Nephron progenitor cell (in vitro differentiated cells): ENCODE measurements at regions not wholly inside any gene's neighbourhood (a gene's known extent, or its start where the extent isn't known, plus 50 kb on each side); places are given as distances from the start of the nearest gene placed in this dataset.

Source experiments
- DNase-seq: peaks from one replicate; pipeline ENCODE4 v3.0.0; 2021
- H3K27ac Mint-ChIP-seq: 2 replicates; pipeline ENCODE4 v1.8.0; 2021; ENCODE audit warnings: mild to moderate bottlenecking, moderate library complexity, mixed read lengths
- H3K27me3 Mint-ChIP-seq: 2 replicates; pipeline ENCODE4 v1.8.0; 2021; ENCODE audit warnings: mild to moderate bottlenecking, low read depth, mixed read lengths; ENCODE audit not compliant: poor library complexity
- H3K36me3 Mint-ChIP-seq: 2 replicates; pipeline ENCODE4 v1.8.0; 2021; ENCODE audit warnings: low read depth, mixed read lengths
- H3K4me1 Mint-ChIP-seq: 2 replicates; pipeline ENCODE4 v1.8.0; 2021; ENCODE audit warnings: mixed read lengths
- H3K4me3 Mint-ChIP-seq: 2 replicates; pipeline ENCODE4 v1.8.0; 2021; ENCODE audit warnings: mild to moderate bottlenecking, moderate library complexity, mixed read lengths
- H3K9me3 Mint-ChIP-seq: 2 replicates; pipeline ENCODE4 v1.8.0; 2021; ENCODE audit warnings: mild to moderate bottlenecking, moderate library complexity, mixed read lengths
- TF ChIP-seq, protein P1 (sequence below): fragments of 200-600 bp; sonication (generic); IDR thresholded peaks from 2 replicates; pipeline ENCODE4 v1.5.0; 2021; ENCODE audit warnings: antibody characterized with exemption

DNA sequence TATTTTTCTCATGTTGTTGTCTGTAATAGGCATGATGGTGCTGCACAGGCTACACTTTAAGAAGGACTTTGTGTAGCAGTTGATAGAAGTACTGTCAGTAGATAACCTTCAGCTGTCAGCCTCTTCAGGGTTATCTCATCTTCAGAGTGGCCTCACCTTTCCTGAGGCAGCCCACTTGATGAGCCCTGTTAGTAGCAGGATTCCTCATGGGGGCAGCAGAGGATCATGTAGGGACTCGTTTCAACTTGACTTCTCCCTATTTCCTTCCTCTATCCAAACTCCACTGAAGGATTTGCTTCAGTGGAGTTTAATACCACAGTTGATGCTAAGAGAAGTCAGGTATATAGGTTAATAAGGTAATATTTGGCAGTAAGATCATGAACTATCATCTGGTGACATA, 530.3 kb upstream of the FSIP2 start:
- peak; percentile 64 for DNase-seq
- Mint-ChIP-seq H3K27ac (no peak overlapping the region), H3K27me3 (peaks cover 4% of the 10 kb centered on the region), H3K4me3 (no peak overlapping the region), H3K4me1 (no peaks in the 10 kb centered on the region), H3K36me3 (no peaks in the 10 kb centered on the region), H3K9me3 (no peaks in the 10 kb centered on the region)
- TF ChIP-seq, protein P1, sequence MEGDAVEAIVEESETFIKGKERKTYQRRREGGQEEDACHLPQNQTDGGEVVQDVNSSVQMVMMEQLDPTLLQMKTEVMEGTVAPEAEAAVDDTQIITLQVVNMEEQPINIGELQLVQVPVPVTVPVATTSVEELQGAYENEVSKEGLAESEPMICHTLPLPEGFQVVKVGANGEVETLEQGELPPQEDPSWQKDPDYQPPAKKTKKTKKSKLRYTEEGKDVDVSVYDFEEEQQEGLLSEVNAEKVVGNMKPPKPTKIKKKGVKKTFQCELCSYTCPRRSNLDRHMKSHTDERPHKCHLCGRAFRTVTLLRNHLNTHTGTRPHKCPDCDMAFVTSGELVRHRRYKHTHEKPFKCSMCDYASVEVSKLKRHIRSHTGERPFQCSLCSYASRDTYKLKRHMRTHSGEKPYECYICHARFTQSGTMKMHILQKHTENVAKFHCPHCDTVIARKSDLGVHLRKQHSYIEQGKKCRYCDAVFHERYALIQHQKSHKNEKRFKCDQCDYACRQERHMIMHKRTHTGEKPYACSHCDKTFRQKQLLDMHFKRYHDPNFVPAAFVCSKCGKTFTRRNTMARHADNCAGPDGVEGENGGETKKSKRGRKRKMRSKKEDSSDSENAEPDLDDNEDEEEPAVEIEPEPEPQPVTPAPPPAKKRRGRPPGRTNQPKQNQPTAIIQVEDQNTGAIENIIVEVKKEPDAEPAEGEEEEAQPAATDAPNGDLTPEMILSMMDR, result peak; percentile 77

DNA sequence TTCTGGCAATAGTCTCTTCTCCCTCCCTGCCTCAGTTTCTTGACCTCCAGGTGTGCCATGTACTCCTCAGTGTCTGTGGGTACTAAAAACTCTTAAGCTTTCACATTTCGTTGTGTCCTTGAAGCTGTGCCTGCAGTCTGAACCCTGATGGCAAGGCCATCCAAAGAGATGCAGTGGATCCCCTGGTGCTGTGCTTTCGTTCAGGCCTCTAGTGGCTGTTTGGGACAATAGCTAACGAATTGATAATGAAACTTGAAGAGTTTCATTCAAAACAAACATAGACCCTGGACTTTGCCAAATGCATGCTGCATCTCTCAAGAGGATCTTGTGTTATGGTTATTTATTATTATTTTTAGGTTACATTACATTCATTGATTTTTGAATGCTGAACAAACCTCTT, 523.1 kb upstream of the FSIP2 start:
- H3K9me3 Mint-ChIP-seq, result no peaks in the 10 kb centered on the region
- no peak for DNase-seq
- H3K27me3 Mint-ChIP-seq, result no peaks in the 10 kb centered on the region
- no peak overlapping the region for H3K27ac Mint-ChIP-seq
- TF ChIP-seq, protein P1, result no peak
- no peaks in the 10 kb centered on the region for H3K36me3 Mint-ChIP-seq
- H3K4me3 Mint-ChIP-seq, result no peak overlapping the region
- no peaks in the 10 kb centered on the region for H3K4me1 Mint-ChIP-seq

DNA sequence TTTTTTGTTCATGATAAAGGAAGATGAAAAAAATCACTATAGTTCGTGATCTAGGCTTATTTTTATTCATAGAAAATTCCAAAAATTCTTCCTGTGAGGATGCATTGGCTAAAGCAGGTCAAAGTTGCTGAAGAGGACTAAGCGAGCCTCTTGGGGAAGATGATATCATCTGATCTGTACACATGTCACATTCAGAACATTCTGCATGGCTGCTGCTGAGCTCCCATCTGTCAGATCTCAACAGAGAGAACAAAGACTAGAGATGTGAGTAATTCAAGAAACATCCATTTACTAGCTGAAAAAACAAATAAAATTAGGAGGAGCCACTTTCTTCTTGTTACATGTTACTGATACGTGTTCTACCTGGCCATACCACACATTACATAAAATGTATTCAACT, 518.6 kb upstream of the FSIP2 start:
- H3K27me3 Mint-ChIP-seq, result no peaks in the 10 kb centered on the region
- DNase-seq, result no peak
- H3K4me1 Mint-ChIP-seq, result no peaks in the 10 kb centered on the region
- no peak overlapping the region for H3K4me3 Mint-ChIP-seq
- H3K9me3 Mint-ChIP-seq, result no peaks in the 10 kb centered on the region
- no peaks in the 10 kb centered on the region for H3K36me3 Mint-ChIP-seq
- TF ChIP-seq, protein P1, result no peak
- no peak overlapping the region for H3K27ac Mint-ChIP-seq

DNA sequence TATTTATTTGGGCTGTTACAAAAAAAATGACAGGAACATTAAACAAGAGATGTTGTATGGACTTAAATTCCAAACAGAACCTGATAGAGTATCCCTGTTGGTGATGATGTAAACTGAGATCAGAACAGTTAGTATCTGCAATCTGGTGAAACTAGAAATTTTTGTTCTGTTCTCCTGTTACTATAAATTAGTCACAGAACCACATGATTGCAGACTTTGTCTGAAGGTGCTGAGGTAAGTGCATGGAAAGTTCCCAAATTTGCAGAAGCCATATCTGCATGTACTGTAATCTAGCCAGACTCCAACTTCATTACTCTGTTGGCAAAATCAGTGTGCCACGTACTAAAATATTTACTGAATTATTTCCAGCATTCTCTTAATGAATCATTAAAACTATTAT, 516.3 kb upstream of the FSIP2 start:
- DNase-seq, result no peak
- no peak overlapping the region for H3K4me3 Mint-ChIP-seq
- H3K27ac Mint-ChIP-seq, result no peak overlapping the region
- no peaks in the 10 kb centered on the region for H3K4me1 Mint-ChIP-seq
- no peaks in the 10 kb centered on the region for H3K36me3 Mint-ChIP-seq
- no peaks in the 10 kb centered on the region for H3K27me3 Mint-ChIP-seq
- H3K9me3 Mint-ChIP-seq, result no peaks in the 10 kb centered on the region
- TF ChIP-seq, protein P1, result no peak

DNA sequence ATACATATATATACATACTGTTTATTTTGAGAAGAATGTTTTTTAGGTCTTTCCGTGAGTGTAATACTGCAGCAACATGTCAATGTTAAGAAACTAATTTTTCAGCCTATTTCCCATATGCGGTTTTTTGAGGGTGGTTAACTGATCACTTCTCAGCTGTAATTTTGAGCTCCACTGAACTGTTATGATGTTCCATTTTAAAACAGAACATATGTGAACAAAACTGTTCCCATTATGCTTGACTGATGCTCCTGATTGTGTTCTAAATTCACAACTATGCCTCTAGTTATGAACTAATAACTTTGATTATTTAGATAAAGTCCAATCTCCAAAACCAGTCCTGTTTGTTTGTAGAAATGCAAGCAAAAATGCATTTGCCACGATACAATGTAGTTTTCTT, 511.2 kb upstream of the FSIP2 start:
- TF ChIP-seq, protein P1, result no peak
- H3K27me3 Mint-ChIP-seq, result no peaks in the 10 kb centered on the region
- no peak overlapping the region for H3K4me3 Mint-ChIP-seq
- H3K4me1 Mint-ChIP-seq, result no peaks in the 10 kb centered on the region
- H3K27ac Mint-ChIP-seq, result no peak overlapping the region
- DNase-seq, result no peak
- H3K36me3 Mint-ChIP-seq, result no peaks in the 10 kb centered on the region
- H3K9me3 Mint-ChIP-seq, result no peaks in the 10 kb centered on the region

DNA sequence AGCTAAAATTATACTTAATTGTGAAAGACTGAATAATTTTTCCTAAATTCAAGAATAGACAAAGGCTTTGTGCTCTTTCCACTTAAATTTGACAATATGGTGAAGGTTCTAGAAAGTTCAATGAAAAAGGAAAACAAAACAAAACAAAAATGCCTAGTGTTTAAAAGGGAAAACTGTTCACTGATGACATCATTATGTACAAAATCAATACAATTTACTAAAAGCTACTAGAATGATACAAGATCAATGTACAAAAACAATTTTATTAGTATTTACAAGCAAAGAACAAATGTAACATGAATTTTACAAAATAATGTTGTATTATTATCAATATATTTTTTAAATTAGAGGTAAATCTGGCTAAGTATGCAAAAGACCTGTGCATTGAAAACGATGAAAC, 499.1 kb upstream of the FSIP2 start:
- Mint-ChIP-seq H3K36me3 (no peaks in the 10 kb centered on the region), H3K4me3 (no peak overlapping the region), H3K27ac (no peak overlapping the region), H3K9me3 (peaks cover 7% of the 10 kb centered on the region), H3K27me3 (no peaks in the 10 kb centered on the region), H3K4me1 (no peaks in the 10 kb centered on the region)
- DNase-seq, result no peak
- TF ChIP-seq, protein P1, result no peak
